ENCODE measurements at regions not wholly inside any gene's neighbourhood (a gene's known extent, or its start where the extent isn't known, plus 50 kb on each side); places are given as distances from the start of the nearest gene placed in this dataset.

DNA sequence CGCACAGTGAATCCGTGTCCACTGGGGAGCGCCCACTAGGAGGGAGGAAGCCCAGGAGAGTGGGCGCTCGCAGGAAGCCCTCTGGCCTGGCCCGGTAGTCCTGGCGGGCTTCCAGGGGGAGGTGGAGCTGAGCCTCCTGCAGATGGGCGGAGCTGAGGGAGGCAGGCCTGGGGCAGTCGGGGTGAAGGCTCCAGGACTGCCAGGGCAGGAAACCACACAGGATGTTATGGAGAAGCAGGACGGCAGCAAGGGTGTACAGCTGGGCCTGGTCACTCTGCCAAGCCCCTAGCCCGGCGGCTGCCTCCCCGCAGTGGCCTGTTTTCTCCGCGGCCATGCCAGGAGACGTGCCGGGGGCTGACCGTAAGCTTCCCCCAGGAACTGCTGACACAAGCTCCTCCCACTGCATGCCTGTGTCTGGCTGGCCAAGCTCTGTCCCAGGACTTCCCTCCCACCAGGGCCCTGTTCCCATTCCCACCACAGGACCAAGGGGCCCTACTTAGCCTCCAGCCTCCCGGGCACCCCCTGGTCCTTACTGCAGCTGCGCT lies 143.4 kb upstream of the C14orf180 start:
- DNase-seq (ENCODE audit: low read depth), result peak; percentile 55

DNA sequence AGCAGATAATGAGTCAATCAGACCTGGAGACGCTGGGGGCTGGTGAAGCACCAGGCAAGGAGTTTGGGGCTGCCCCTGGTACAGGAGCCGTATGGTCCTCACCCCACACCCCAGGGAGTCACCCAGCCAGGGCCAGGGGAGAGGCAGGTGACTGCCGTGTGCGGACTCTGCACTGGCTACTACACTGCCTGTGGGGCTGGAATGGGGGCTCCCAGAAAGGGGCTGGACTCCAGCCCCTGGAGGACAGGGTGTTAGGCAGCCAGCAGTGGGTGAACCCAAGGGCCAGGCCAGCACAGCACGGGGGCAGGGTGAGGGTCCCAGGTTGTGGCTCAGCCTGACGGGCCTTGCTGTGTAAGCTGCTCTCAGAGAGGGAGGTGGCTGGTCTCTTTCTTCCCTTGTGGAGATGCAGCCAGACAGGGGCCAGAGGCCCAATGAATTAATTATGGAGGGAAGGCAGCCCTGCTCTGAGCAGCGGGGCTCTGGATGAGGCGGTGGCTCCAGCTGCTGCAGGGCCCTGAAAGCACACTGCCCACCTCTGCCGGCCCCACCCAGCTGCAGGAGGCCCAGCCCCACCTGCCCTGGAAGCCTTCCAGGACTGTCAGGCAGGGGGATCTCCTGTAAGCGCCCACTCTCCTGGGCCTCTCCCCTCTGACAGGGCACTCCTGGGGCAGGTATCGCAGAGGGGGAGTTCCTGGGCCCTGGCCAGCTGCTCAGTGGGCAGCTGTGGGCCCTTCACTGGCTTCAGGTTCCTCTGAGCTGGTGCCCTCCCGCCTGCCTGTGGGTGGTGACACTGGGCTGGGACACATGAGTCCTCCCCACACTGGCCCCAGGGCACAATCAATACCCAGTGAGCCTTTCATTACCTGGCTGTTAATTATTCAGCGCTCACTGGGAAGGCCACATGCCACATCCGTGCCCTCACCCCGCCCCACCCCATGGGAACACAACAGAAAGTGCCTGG lies 142.5 kb upstream of the C14orf180 start:
- no peak for DNase-seq (ENCODE audit: low read depth)

DNA sequence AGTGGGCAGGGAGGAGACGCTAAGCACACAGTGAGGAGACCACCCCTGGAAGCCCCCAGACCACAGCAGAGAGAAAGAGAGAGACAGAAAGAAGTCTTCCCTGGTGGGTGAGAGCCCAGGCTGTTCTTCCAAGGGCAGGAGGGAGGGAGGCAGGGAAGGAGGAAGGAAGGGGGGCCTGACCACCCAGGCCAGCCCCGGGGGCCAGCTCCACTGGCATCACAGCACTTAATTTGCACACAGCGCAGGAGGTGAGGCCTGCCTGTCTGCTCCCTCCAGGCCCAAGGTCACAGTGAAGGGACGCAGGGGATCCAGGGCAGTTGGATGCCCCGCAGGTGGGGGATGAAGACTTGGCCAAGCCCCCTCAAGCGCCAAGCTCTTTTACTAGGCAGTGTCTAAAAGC lies 141.9 kb upstream of the C14orf180 start:
- DNase-seq (ENCODE audit: low read depth), result no peak

DNA sequence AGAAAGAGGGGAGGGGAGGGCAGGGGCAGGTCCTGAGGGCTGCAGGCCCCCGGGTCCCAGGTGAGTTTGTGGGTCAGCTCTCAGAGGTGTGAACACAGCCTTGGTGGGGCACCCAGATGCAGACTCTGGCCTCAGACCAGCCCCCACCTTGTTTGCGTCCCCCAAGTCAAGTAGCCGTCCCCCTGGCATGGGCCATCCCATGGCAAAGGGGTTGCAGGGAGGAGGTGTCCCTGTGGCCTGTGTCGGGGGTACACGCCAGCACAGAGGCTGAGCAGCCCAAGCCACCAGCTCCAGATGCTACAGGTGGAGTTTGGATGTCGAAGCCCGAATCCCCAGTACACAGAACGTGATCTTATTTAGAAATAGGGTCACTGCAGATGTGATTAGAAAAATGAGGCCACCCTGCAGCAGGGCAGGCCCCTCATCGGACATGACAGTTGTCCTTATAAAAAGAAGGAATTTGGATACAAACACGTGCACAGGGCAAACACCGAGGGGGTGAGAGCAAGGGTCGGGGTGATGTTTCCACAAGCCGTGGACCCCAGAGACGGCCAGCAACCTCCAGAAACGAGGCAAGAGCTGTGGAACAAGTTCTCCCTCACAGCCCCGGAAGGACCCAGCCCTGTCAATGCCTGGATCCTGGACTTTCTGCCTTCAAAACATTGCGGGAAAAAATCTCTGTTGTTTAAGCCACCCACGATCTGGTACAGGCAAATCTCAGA lies 141.2 kb upstream of the C14orf180 start:
- DNase-seq (ENCODE audit: low read depth), result no peak

DNA sequence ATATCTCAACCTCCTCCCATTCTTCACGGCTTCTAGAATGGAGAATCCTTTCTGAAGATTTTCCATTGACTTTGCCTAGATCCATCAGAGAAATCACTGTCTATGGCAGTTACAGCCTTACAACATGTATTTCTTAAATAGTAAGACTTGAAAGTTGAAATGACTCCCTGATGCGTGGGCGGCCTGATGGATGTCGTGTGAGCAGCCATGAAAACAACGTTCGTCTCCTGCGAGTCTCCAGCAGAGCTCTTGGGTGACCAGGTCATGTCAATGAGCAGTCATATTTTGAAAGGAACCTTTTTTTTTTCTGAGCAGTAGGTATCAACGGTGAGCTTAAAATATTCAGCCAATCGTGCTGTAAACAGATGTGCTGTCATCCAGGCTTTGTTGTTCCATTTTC lies 139.9 kb upstream of the C14orf180 start:
- DNase-seq (ENCODE audit: low read depth), result no peak

DNA sequence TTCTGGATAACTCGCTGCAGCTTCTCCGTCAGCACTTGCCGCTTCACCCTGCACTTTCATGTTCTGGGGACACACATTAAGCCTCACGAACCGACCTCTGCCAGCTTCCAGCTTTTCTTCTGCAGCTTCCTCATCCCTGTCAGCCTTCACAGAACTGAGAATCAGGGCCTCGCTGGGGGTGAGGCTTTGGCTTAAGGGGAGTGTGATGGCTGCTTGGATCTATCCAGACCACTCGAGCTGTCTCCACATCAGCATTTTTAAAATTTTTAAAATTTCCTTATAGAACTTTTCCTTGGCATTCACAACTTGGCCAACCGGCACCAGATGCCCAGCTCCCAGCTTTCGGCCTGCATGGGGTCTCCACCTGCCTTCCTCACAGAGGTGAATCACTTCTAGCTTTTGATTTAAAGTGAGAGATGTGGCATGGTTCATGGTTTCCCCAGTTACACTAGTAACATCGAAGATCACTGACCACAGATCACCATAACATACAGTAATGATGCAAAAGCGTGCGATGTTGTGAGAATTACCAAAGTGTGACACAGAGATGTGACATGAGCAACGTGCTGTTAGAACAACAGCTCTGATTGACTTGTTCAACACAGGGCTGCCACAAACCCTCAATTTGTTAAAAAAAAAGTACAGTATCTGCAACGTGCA lies 139.1 kb upstream of the C14orf180 start:
- no peak for DNase-seq (ENCODE audit: low read depth)

DNA sequence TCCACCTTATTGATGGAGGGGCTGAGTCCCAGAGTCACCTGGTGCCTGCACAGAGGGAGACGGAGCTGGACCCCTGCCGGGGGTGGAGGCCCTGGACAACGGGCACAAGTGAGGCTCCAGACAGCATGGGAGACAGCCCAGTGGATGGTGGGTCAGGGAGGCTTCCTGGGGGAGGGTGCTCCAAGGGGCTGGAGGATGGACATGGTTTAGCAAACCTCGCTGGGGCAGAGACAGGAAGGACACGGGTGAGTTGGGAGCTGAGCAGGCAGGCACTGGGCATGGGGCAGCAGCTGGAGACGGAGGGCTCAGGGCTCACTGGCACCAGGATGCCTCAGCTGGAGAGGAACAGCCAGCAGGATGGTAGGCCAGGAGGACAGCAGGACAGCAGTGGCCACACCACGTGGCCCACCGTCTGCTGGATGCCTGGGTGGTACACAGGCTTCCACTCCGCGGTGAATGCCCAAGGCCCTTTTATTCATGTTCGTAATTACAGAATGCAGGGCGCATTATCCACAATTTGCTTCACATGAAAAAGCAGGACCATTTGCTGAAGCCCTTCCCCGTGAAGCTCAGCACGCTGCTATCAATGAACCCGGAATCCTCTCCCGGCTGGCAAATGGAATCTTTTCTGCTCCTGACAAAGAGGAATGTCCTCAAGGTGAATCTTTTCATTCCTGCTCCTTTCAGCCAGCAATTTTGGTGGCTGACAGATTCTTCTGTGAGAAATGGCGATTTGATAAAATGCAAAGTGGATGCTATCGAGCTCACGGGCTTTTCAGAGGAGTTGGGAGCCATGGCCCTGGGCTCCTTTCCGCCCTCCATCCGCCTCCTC lies 138.1 kb upstream of the C14orf180 start:
- no peak for DNase-seq (ENCODE audit: low read depth)

DNA sequence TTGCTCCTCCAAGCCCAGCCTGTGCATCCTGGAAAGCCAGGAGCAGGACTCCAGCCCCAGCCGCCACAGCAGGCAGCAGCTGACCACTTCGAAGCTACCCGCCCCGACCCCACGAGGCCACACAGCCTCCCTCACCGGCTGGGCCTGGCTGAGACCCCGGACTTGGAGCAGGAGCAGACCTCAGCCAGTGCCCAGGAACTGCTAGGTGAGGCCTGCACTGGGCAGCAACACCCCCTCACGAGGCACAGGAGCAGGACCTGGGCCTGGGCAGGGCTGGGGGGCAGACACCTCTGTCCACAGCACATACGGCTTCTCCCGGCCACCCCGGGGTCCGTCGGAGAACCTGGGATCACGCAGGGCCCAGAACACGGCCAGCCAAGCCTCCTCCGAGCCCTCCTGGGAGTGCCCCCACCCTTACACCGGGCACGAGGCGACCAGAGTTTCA lies 137.4 kb upstream of the C14orf180 start:
- no peak for DNase-seq (ENCODE audit: low read depth)

DNA sequence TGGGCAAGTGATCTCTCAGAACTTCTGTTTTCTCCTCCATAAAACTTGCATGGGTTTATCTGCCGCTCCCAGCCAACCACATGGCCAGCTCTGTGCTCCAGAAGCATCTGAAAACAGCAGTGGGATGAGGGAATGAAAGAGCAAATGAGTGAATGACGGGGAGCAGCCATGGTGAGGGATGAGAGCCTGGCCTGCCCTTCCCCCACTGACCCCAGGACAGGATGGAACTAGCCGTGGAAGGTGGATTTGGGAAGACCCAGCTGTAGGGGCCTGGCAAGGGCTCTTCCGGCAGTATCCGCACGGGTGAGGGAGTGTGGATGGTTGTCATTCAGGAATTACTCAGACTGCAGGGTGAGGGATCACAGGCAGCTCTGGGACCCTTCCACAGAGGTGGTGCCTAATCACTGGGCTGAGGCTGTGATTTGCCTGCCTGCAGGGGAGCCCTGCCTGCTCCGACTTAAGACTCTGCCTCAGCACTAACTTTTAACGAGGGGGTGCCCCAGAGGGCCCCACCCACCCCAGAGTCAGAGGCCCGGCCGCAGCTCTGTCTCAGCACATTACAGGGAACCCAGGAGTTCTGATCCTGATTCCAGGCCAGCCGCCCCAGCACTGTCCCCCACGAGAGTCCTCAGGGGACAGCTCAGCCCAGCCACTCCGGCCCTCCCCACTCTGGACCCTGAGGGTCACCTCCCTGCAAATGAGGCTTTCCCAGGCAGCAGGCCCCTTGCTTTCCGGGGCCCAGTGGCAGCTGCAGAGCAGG lies 136.8 kb upstream of the C14orf180 start:
- no peak for DNase-seq (ENCODE audit: low read depth)

DNA sequence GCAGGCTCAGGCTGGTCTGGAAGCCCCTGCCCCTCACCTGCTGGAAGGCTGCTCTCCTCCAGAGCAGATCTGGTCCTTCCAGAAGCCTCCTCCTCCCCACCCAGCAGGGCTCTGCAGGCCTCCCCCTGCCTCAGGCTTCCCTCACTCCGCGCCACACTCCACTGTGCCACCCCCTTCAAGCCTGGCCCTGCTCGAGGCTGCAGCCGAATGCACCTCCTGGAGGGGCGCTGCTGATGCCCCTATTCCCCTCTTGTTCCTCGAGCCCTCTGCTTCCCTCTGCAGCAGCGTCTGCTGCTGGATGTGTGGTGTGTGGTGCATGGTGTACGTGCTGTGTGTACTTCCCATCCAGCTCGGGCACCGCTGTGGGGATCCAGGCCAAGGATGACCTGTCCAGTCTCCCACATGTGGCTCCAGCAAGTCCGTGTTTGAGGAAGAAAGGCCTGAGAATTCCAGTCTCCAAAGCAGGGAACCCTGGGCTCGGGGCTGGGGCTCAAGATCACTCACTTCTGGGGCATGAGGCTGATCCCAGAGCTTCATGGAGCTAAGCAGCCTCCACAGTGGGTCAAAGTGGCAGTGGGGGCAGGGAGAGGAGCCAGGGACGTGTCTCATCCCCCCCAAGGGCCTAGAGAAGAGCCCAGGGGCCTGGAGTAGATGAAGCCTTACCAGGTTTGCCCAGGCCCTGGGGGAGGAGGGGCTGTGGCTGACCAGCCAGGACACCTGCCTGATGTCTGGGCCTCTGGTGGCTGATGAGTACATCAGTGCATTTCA lies 136.0 kb upstream of the C14orf180 start:
- DNase-seq (ENCODE audit: low read depth), result peak; percentile 16

DNA sequence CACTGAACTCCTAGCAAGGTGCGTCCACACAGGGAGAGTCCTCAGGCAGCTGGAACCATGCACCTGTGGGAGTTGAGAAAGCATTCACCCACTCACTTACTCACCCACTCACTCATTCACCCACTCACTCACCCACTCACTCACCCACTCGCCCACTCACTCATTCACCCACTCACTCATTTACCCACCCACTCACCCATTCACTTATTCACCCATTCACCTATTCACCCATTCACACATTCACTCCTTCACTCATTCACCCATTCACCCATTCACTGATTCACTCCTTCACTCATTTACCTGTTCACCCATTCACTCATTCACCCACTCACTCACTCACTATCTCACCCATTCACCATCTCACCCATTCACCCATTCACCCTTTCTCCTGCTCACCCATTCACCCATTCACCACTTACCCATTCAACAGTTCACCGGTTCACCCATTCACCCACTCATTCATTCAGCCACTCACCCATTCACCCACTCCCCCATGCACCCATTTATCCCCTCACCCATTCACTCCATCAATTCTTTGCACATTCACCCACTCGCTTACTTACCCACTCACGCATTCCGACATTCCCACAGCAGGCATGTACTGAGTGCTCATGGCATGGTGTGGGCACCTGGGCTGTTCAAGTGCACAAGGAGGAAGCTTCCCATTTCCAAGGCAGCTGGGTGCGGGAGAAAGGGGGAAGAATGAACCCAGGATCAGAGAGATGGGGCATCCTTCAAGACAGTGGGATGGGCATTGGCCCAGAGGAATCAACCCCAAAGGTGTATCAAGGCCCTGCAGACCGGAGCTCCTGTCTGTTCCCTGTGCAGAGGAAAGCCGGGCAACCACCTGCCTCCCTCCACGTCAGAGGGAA lies 135.2 kb upstream of the C14orf180 start:
- DNase-seq (ENCODE audit: low read depth), result no peak

DNA sequence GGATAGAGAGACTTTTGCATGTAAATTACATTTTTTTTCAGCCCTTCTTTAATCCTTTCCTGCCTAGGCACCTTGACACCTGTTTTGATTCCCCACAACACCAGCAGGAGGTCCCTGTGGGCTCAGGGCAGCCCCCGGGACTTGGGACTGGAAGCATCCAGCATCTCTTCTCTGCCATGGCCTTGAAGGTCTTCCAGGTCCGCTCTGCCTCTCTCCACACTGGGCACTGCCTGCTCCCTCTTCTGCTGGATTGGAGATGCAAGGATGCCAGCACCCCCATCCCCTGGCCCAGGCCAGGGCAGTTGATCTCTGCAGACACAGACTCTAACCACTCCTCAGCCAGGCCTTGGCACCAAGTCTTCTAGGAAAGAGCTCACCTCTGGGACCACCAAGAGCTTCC lies 134.5 kb upstream of the C14orf180 start:
- no peak for DNase-seq (ENCODE audit: low read depth)

DNA sequence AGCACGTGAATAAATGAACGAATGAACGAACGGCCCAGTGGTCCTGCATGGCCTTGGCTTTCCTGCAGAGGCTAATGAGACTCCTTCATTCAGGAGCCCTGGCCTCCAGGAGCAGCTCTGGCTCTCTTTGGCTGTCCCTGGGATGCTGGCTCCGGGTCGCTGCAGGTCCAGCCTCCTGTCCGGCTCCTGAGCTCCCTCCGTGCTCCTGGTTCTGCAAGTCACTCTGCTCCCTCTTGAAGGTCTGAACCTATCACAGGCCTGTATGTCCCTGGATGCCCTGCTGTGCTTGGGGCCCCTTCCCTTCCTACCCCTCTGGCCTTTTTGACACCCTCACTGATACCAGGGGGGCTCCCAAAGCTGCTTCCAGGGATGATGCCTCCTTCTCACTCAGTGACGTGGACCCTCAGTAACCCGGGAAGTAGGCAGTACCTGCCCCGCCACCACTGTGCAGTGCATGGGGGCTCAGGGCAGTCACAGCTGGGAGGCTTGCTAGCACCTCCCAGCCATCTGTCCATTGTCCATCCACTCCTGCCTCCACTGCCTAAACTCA lies 133.7 kb upstream of the C14orf180 start:
- DNase-seq (ENCODE audit: low read depth), result no peak

DNA sequence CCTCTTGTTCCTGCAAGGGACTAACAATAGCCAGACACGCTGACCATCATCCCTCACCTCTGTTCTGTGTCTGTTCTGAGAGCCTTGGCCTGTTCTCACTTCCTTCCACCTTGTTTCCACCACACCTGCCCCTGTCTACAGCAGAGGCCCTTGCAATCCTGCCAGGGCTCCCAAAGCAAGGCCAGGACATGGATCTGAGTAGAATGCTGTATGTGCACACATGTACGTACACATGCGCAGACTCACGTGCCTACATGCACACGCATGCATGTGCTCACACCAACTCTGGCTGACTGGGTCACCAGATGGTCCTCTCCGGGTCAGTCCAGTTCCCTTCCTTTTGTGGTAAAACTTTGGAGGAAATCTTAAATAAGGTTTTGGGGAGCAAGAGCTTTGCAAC lies 133.0 kb upstream of the C14orf180 start:
- DNase-seq (ENCODE audit: low read depth), result no peak

DNA sequence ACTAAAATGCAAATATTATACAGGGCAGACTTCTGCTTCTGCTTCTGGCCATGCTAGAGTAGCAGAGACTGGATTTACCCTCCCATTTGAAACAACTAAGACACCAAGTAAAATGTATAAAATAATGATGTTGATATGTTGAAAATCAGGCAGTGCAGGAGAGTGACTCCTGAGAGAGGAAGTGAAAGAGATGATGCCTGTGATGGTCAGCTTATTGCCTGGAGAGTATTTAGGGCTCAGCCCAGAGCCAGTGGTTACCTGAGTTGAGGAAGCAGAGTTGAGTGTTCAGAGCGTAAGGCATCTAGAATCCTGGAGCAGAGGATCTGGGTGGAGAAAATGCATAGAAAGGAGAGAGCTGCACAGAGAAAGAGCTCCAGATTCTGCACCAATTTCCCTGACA lies 131.8 kb upstream of the C14orf180 start:
- DNase-seq (ENCODE audit: low read depth), result no peak

DNA sequence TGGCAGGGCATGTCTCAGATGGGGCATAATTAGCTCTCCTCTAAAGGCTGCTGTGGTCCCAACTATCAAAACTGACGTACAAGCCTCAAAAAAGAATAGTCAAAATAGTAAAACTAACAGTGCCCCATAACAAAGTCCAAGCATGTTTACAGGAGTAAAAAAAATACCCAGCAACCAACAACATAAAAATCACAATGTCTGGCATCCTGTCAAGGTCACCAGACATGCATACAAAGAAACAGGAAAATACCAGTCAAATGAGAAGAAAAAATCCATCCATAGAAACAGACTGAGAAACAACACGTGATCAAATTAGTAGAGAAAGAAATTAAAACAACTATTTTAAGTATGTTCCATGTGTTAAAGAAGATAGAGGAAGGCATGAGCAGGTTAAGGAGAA lies 131.2 kb upstream of the C14orf180 start:
- DNase-seq (ENCODE audit: low read depth), result no peak

DNA sequence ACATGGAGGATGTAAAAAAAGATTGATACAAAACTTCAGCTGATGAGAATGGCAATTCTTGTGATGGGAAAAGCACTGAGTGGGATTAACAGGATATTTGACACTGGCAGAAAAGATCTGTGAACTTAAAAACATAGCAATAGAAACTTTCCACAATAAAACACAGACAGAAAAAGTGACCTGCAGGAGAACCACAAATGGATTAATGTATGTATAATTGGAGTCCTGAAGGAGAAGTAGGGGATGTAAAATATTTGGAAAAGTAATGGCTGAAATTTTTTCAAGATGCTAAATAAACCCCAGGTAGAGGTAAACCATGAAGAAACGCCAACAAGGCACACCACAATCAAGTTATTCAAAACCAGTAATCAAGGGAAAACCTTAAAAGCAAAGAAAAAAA lies 130.8 kb upstream of the C14orf180 start:
- no peak for DNase-seq (ENCODE audit: low read depth)

DNA sequence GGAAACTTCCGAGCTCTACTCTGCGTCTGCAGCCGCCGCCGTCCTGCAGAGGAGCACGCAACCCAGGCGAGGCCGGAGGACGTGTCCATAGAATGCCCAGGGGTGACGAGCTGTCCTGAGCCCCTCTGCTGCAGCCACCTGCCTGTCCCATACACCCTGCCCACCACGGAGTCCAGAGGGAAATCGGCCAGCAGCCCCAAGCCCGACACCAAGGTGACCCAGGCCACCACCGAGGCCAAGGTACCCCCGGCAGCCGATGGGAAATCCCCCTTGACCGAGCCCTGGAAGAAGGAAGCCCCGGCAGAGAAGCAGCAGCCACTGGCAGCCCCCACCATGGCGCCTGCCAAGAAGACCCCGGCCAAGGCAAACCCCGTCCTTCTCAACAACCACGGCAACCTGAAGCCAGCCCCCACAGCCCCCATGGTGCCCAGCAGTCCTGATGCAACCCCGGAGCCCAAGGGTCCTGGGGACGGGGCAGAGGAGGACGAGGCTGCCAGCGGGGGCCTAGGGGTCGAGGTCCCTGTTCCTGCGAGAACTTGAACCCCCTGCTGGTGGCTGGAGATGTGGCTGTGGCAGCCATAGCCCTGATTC lies 128.7 kb upstream of the C14orf180 start:
- no peak for DNase-seq (ENCODE audit: low read depth)
